HepG2 (cell line): ENCODE measurements at regions not wholly inside any gene's neighbourhood (a gene's known extent, or its start where the extent isn't known, plus 50 kb on each side); places are given as distances from the start of the nearest gene placed in this dataset.

Experiments used
- EP300 ChIP-seq, 3 experiments: sonication (generic) in 1 of 3; formaldehyde crosslinking in 1 of 3; IDR thresholded peaks; 2 replicates each; pipeline versions ENCODE4 v1.5.1 to v1.6.1; 2011 to 2020; ENCODE audit warnings: low read depth in 2 of 3, low read length in 2 of 3, borderline replicate concordance in 1 of 3, improper control_type of control experiment in 1 of 3, mild to moderate bottlenecking in 1 of 3, missing genetic modification reagents in 1 of 3, moderate library complexity in 1 of 3
- ETV5 ChIP-seq: IDR thresholded peaks from 2 replicates; pipeline ENCODE4 v1.6.1; 2018; ENCODE audit warnings: missing biosample characterization, missing genetic modification reagents, inconsistent platforms, borderline replicate concordance
- HINFP ChIP-seq: sonication (generic); formaldehyde crosslinking; IDR thresholded peaks from 2 replicates; pipeline ENCODE4 v1.4.0; 2020; ENCODE audit warnings: low read depth, mild to moderate bottlenecking, missing genetic modification reagents
- HNF1B ChIP-seq: sonication (generic); formaldehyde crosslinking; IDR thresholded peaks from 2 replicates; pipeline ENCODE4 v1.5.1; 2020; ENCODE audit warnings: mild to moderate bottlenecking, moderate library complexity, missing genetic modification reagents
- KAT2B ChIP-seq: fragments of 150-350 bp; IDR thresholded peaks from 2 replicates; pipeline ENCODE4 v1.6.1; 2014; ENCODE audit warnings: low read depth, low read length, borderline replicate concordance
- NRL ChIP-seq: sonication (generic); formaldehyde crosslinking; IDR thresholded peaks from 2 replicates; pipeline ENCODE4 v1.5.0; 2020; ENCODE audit warnings: missing genetic modification reagents, mild to moderate bottlenecking, moderate library complexity, borderline replicate concordance
- RAD51 ChIP-seq: fragments of 450-650 bp; IDR thresholded peaks from 2 replicates; pipeline ENCODE4 v1.6.1; 2016; ENCODE audit warnings: borderline replicate concordance
- SOX5 ChIP-seq: IDR thresholded peaks from 2 replicates; pipeline ENCODE4 v1.6.1; 2016; ENCODE audit warnings: borderline replicate concordance
- TCF12 ChIP-seq, 2 experiments: fragments of 450-650 bp in 1 of 2; sonication (generic) in 1 of 2; formaldehyde crosslinking in 1 of 2; IDR thresholded peaks; 2 replicates each; pipeline versions ENCODE4 v1.6.1 to v1.8.0; 2017 to 2022; ENCODE audit warnings: antibody characterized with exemption in 1 of 2, mild to moderate bottlenecking in 1 of 2, missing genetic modification reagents in 1 of 2, moderate library complexity in 1 of 2
- ZNF446 ChIP-seq: sonication (generic); formaldehyde crosslinking; IDR thresholded peaks from 2 replicates; pipeline ENCODE4 v1.5.0; 2020; ENCODE audit warnings: mild to moderate bottlenecking, missing genetic modification reagents
- TF ChIP-seq, protein P1 (sequence below): sonication (generic); formaldehyde crosslinking; IDR thresholded peaks from 2 replicates; pipeline ENCODE4 v1.5.0; 2020; ENCODE audit warnings: missing genetic modification reagents
- TF ChIP-seq, protein P2 (sequence below): sonication (generic); formaldehyde crosslinking; IDR thresholded peaks from 2 replicates; pipeline ENCODE4 v1.8.1; 2023; ENCODE audit warnings: missing genetic modification reagents, inconsistent platforms, borderline replicate concordance
- TF ChIP-seq, protein P3 (sequence below): sonication (generic); formaldehyde crosslinking; IDR thresholded peaks from 2 replicates; pipeline ENCODE4 v1.4.0; 2020; ENCODE audit warnings: mild to moderate bottlenecking, missing genetic modification reagents, borderline replicate concordance
- TF ChIP-seq, protein P4 (sequence below): sonication (generic); formaldehyde crosslinking; IDR thresholded peaks from 2 replicates; pipeline ENCODE4 v1.8.0; 2022; ENCODE audit warnings: mild to moderate bottlenecking, missing genetic modification reagents, borderline replicate concordance

GRCh38 chr12:11500188-11500860 is 105.0 kb upstream of the PRB2 start (continued):
- TF ChIP-seq ZNF446 (peak; percentile 99), ETV5 (peak; percentile 76), TCF12 (IDR thresholded peaks at IDR 0.05) (no peak), TCF12 (CRISPR knock-in tag; IDR thresholded peaks at IDR 0.05) (no peak), RAD51 (no peak), SOX5 (CRISPR knock-in tag) (peak; percentile 63; the same call in 1 of the 2 replicates), EP300 (IDR thresholded peaks at IDR 0.05; ENCODE audit: low read depth in 2 of 2, low read length in 2 of 2) (no peak), EP300 (CRISPR knock-in tag; IDR thresholded peaks at IDR 0.05; ENCODE audit: borderline replicate concordance) (peak; percentile 58), HNF1B (peak; percentile 71), KAT2B (no peak), NRL (peak; percentile 99), HINFP (CRISPR knock-in tag) (peak; percentile 83; the same call in 1 of the 2 replicates)
- TF ChIP-seq, protein P1, sequence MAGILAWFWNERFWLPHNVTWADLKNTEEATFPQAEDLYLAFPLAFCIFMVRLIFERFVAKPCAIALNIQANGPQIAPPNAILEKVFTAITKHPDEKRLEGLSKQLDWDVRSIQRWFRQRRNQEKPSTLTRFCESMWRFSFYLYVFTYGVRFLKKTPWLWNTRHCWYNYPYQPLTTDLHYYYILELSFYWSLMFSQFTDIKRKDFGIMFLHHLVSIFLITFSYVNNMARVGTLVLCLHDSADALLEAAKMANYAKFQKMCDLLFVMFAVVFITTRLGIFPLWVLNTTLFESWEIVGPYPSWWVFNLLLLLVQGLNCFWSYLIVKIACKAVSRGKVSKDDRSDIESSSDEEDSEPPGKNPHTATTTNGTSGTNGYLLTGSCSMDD: peak; percentile 97
- TF ChIP-seq, protein P2, sequence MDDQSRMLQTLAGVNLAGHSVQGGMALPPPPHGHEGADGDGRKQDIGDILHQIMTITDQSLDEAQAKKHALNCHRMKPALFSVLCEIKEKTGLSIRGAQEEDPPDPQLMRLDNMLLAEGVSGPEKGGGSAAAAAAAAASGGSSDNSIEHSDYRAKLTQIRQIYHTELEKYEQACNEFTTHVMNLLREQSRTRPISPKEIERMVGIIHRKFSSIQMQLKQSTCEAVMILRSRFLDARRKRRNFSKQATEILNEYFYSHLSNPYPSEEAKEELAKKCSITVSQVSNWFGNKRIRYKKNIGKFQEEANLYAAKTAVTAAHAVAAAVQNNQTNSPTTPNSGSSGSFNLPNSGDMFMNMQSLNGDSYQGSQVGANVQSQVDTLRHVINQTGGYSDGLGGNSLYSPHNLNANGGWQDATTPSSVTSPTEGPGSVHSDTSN (CRISPR knock-in tag): peak; percentile 98
- TF ChIP-seq, protein P3, sequence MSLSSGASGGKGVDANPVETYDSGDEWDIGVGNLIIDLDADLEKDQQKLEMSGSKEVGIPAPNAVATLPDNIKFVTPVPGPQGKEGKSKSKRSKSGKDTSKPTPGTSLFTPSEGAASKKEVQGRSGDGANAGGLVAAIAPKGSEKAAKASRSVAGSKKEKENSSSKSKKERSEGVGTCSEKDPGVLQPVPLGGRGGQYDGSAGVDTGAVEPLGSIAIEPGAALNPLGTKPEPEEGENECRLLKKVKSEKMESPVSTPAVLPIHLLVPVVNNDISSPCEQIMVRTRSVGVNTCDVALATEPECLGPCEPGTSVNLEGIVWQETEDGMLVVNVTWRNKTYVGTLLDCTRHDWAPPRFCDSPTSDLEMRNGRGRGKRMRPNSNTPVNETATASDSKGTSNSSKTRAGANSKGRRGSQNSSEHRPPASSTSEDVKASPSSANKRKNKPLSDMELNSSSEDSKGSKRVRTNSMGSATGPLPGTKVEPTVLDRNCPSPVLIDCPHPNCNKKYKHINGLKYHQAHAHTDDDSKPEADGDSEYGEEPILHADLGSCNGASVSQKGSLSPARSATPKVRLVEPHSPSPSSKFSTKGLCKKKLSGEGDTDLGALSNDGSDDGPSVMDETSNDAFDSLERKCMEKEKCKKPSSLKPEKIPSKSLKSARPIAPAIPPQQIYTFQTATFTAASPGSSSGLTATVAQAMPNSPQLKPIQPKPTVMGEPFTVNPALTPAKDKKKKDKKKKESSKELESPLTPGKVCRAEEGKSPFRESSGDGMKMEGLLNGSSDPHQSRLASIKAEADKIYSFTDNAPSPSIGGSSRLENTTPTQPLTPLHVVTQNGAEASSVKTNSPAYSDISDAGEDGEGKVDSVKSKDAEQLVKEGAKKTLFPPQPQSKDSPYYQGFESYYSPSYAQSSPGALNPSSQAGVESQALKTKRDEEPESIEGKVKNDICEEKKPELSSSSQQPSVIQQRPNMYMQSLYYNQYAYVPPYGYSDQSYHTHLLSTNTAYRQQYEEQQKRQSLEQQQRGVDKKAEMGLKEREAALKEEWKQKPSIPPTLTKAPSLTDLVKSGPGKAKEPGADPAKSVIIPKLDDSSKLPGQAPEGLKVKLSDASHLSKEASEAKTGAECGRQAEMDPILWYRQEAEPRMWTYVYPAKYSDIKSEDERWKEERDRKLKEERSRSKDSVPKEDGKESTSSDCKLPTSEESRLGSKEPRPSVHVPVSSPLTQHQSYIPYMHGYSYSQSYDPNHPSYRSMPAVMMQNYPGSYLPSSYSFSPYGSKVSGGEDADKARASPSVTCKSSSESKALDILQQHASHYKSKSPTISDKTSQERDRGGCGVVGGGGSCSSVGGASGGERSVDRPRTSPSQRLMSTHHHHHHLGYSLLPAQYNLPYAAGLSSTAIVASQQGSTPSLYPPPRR (CRISPR knock-in tag): 0 out of 2 replicates have a peak, but pooled peaks have one; percentile 23
- TF ChIP-seq, protein P4, sequence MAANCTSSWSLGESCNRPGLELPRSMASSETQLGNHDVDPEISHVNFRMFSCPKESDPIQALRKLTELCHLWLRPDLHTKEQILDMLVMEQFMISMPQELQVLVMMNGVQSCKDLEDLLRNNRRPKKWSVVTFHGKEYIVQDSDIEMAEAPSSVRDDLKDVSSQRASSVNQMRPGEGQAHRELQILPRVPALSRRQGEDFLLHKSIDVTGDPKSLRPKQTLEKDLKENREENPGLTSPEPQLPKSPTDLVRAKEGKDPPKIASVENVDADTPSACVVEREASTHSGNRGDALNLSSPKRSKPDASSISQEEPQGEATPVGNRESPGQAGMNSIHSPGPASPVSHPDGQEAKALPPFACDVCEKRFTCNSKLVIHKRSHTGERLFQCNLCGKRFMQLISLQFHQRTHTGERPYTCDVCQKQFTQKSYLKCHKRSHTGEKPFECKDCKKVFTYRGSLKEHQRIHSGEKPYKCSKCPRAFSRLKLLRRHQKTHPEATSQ (CRISPR knock-in tag): peak; percentile 92
